ENCODE measurements at regions not wholly inside any gene's neighbourhood (a gene's known extent, or its start where the extent isn't known, plus 50 kb on each side); places are given as distances from the start of the nearest gene placed in this dataset.

DNA sequence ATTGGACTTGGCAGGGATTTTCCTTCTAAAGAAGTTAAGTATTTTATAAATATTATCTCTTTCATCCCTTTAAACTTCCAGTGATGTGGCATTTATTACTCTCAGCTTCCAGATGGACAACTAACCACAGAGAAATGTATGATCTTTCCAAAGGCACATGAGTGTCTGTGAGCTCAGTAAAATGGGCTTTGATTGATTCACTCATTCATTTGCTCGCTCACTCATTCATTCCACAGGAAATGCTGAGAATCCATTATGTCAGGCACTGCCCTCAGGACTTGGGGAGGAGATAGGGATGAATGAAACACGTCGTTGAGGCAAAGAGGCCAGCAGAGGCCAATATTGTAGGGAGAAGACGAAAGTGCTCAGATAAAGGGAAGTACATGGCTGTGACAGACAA, 359.3 kb downstream of the EFNB2 start:
- TF ChIP-seq CTCF (conservative IDR thresholded peaks at IDR 0.05 in 1 of 2, IDR thresholded peaks at IDR 0.05 in 1 of 2; ENCODE audit: low read depth in 1 of 2, low read length in 2 of 2), result peak in 1 of 2 donors; percentile 6
- TF ChIP-seq EZH2 (IDR thresholded peaks at IDR 0.05; ENCODE audit: low read length, missing control alignments), result no peak
